KMS-11 (cell line): ENCODE measurements at regions not wholly inside any gene's neighbourhood (a gene's known extent, or its start where the extent isn't known, plus 50 kb on each side); places are given as distances from the start of the nearest gene placed in this dataset.

Experiments
- H2AFZ ChIP-seq: fragments of 200-600 bp; sonication (generic); 2 replicates; pipeline ENCODE4 v1.6.1; 2016; ENCODE audit warnings: antibody characterized with exemption, mixed run types, low read depth
- H3K27ac ChIP-seq: fragments of 200-600 bp; sonication (generic); 2 replicates; pipeline ENCODE4 v1.6.1; 2016; ENCODE audit warnings: mild to moderate bottlenecking, mixed run types
- H3K27me3 ChIP-seq: fragments of 200-600 bp; sonication (generic); 2 replicates; pipeline ENCODE4 v1.6.1; 2017; ENCODE audit warnings: mild to moderate bottlenecking, low read depth, mixed run types, moderate library complexity; ENCODE audit not compliant: insufficient read depth
- H3K36me3 ChIP-seq: fragments of 200-600 bp; sonication (generic); 2 replicates; pipeline ENCODE4 v1.6.1; 2017; ENCODE audit warnings: mild to moderate bottlenecking, mixed run types; ENCODE audit not compliant: insufficient read depth
- H3K4me1 ChIP-seq: fragments of 200-600 bp; sonication (generic); 2 replicates; pipeline ENCODE4 v1.6.1; 2016; ENCODE audit warnings: mild to moderate bottlenecking, low read depth, mixed run types; ENCODE audit not compliant: poor library complexity, severe bottlenecking
- H3K4me2 ChIP-seq: fragments of 200-600 bp; sonication (generic); 2 replicates; pipeline ENCODE4 v1.7.0; 2016; ENCODE audit warnings: mild to moderate bottlenecking, mixed run types
- H3K4me3 ChIP-seq: fragments of 200-600 bp; sonication (generic); IDR thresholded peaks from 2 replicates; pipeline ENCODE4 v1.6.1; 2017; ENCODE audit warnings: low read depth, low read length, mixed read lengths; ENCODE audit not compliant: insufficient read depth
- H3K79me2 ChIP-seq: fragments of 200-600 bp; sonication (generic); 2 replicates; pipeline ENCODE4 v1.6.1; 2016; ENCODE audit warnings: low read depth, mixed run types; ENCODE audit not compliant: insufficient read depth
- H3K9ac ChIP-seq: fragments of 200-600 bp; sonication (generic); 2 replicates; pipeline ENCODE4 v1.6.1; 2016; ENCODE audit warnings: mild to moderate bottlenecking, mixed run types
- H4K20me1 ChIP-seq: fragments of 200-600 bp; sonication (generic); 2 replicates; pipeline ENCODE4 v1.6.1; 2016; ENCODE audit warnings: mild to moderate bottlenecking, mixed run types; ENCODE audit not compliant: insufficient read depth
- CTCF ChIP-seq: fragments of 200-600 bp; sonication (generic); conservative IDR thresholded peaks from 2 replicates; pipeline ENCODE4 v1.6.1; 2017; ENCODE audit warnings: low read depth, mild to moderate bottlenecking, antibody characterized with exemption, low read length, moderate library complexity, mixed read lengths

- no peaks in the 10 kb centered on the region for H3K4me1 ChIP-seq
- H4K20me1 ChIP-seq = no peaks in the 10 kb centered on the region
- no peaks in the 10 kb centered on the region for H3K27me3 ChIP-seq
- H3K36me3 ChIP-seq = no peaks in the 10 kb centered on the region
- no peak overlapping the region for H3K4me3 ChIP-seq
- TF ChIP-seq CTCF = no peak
- no peak overlapping the region for H3K4me2 ChIP-seq
- H3K27ac ChIP-seq = no peak overlapping the region
- H2AFZ ChIP-seq = no peak overlapping the region
- no peaks in the 10 kb centered on the region for H3K79me2 ChIP-seq
- no peak overlapping the region for H3K9ac ChIP-seq
Observed at GRCh38 chr2:33712674-33713073, 113.6 kb upstream of the FAM98A start.

GRCh38 chr2:33709951-33710350 lies 110.9 kb upstream of the FAM98A start:
- H3K27ac ChIP-seq = no peak overlapping the region
- H3K4me1 ChIP-seq = no peaks in the 10 kb centered on the region
- no peaks in the 10 kb centered on the region for H3K79me2 ChIP-seq
- no peak overlapping the region for H3K4me3 ChIP-seq
- no peaks in the 10 kb centered on the region for H3K36me3 ChIP-seq
- no peaks in the 10 kb centered on the region for H3K27me3 ChIP-seq
- H3K4me2 ChIP-seq = no peak overlapping the region
- H3K9ac ChIP-seq = no peak overlapping the region
- TF ChIP-seq CTCF = no peak
- no peak overlapping the region for H2AFZ ChIP-seq
- no peaks in the 10 kb centered on the region for H4K20me1 ChIP-seq

GRCh38 chr2:33707312-33707711 lies 108.2 kb upstream of the FAM98A start:
- Histone ChIP-seq H3K79me2 (no peaks in the 10 kb centered on the region), H2AFZ (no peak overlapping the region), H3K4me3 (no peak overlapping the region), H3K27ac (no peak overlapping the region), H3K9ac (no peak overlapping the region), H3K4me1 (no peaks in the 10 kb centered on the region), H4K20me1 (no peaks in the 10 kb centered on the region), H3K27me3 (no peaks in the 10 kb centered on the region), H3K4me2 (no peak overlapping the region), H3K36me3 (no peaks in the 10 kb centered on the region)
- no peak for TF ChIP-seq CTCF

GRCh38 chr2:33706410-33706809 lies 107.3 kb upstream of the FAM98A start:
- no peaks in the 10 kb centered on the region for H3K27me3 ChIP-seq
- no peaks in the 10 kb centered on the region for H4K20me1 ChIP-seq
- no peaks in the 10 kb centered on the region for H3K79me2 ChIP-seq
- H3K9ac ChIP-seq = no peak overlapping the region
- no peak overlapping the region for H3K27ac ChIP-seq
- TF ChIP-seq CTCF = no peak
- no peak overlapping the region for H2AFZ ChIP-seq
- no peaks in the 10 kb centered on the region for H3K36me3 ChIP-seq
- no peaks in the 10 kb centered on the region for H3K4me1 ChIP-seq
- no peak overlapping the region for H3K4me3 ChIP-seq
- no peak overlapping the region for H3K4me2 ChIP-seq
